Peyer's patch (tissue), 4 donors: ENCODE measurements at regions not wholly inside any gene's neighbourhood (a gene's known extent, or its start where the extent isn't known, plus 50 kb on each side); places are given as distances from the start of the nearest gene placed in this dataset.

Experiments
- POLR2A ChIP-seq, 2 donors: fragments of 450-650 bp; IDR thresholded peaks; one replicate each; pipeline ENCODE4 v1.5.1; 2017; ENCODE audit warnings: antibody characterized with exemption in 2 of 2, mild to moderate bottlenecking in 2 of 2, moderate library complexity in 2 of 2
- TF ChIP-seq, protein P1 (sequence below), 6 experiments: fragments of 450-650 bp in 4 of 6; fragments of 200-600 bp in 2 of 6; sonication (generic) in 1 of 6; IDR thresholded peaks; one replicate each; pipeline ENCODE4 v1.5.1; 2017 to 2019; ENCODE audit warnings: antibody characterized with exemption in 6 of 6, mild to moderate bottlenecking in 3 of 6, moderate library complexity in 1 of 6

GRCh38 chr5:101036778-101037177, 133.7 kb upstream of the ST8SIA4 start:
- TF ChIP-seq POLR2A (IDR thresholded peaks at IDR 0.05), result no peak
- TF ChIP-seq, protein P1, sequence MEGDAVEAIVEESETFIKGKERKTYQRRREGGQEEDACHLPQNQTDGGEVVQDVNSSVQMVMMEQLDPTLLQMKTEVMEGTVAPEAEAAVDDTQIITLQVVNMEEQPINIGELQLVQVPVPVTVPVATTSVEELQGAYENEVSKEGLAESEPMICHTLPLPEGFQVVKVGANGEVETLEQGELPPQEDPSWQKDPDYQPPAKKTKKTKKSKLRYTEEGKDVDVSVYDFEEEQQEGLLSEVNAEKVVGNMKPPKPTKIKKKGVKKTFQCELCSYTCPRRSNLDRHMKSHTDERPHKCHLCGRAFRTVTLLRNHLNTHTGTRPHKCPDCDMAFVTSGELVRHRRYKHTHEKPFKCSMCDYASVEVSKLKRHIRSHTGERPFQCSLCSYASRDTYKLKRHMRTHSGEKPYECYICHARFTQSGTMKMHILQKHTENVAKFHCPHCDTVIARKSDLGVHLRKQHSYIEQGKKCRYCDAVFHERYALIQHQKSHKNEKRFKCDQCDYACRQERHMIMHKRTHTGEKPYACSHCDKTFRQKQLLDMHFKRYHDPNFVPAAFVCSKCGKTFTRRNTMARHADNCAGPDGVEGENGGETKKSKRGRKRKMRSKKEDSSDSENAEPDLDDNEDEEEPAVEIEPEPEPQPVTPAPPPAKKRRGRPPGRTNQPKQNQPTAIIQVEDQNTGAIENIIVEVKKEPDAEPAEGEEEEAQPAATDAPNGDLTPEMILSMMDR (IDR thresholded peaks at IDR 0.05), result no peak
